ENCODE measurements at regions not wholly inside any gene's neighbourhood (a gene's known extent, or its start where the extent isn't known, plus 50 kb on each side); places are given as distances from the start of the nearest gene placed in this dataset.

GRCh38 chr14:31947680-31948595 is 129.2 kb upstream of the ARHGAP5 start:
- TF ChIP-seq CTCF (IDR thresholded peaks at IDR 0.05), result no peak
- DNase-seq (ENCODE audit: low spot score) (no peak), ATAC-seq (ENCODE audit: low FRiP score) (no peak)

- ATAC-seq (ENCODE audit: low FRiP score), result no peak
- no peak for TF ChIP-seq CTCF (IDR thresholded peaks at IDR 0.05)
- no peak for DNase-seq (ENCODE audit: low spot score)
Measured at GRCh38 chr14:31949709-31950108, 127.4 kb upstream of the ARHGAP5 start.

- TF ChIP-seq CTCF (IDR thresholded peaks at IDR 0.05), result no peak
- DNase-seq (ENCODE audit: low spot score) (no peak), ATAC-seq (ENCODE audit: low FRiP score) (no peak)
Measured at GRCh38 chr14:31950331-31950730, 126.8 kb upstream of the ARHGAP5 start.

GRCh38 chr14:31950764-31951637 is 126.1 kb upstream of the ARHGAP5 start:
- DNase-seq (ENCODE audit: low spot score) (peak; percentile 35), ATAC-seq (ENCODE audit: low FRiP score) (peak; percentile 85)
- no peak for TF ChIP-seq CTCF (IDR thresholded peaks at IDR 0.05)

- ATAC-seq (ENCODE audit: low FRiP score) (no peak), DNase-seq (ENCODE audit: low spot score) (no peak)
- no peak for TF ChIP-seq CTCF (IDR thresholded peaks at IDR 0.05)
Measured at GRCh38 chr14:31951638-31951964, 125.5 kb upstream of the ARHGAP5 start.

GRCh38 chr14:31952573-31952972 is 124.5 kb upstream of the ARHGAP5 start:
- no peak for DNase-seq (ENCODE audit: low spot score)
- no peak for ATAC-seq (ENCODE audit: low FRiP score)
- no peak for TF ChIP-seq CTCF (IDR thresholded peaks at IDR 0.05)

Data from omental fat pad (tissue), 3 donors.